Neural crest cell (in vitro differentiated cells): ENCODE measurements at regions not wholly inside any gene's neighbourhood (a gene's known extent, or its start where the extent isn't known, plus 50 kb on each side); places are given as distances from the start of the nearest gene placed in this dataset.

ENCODE experiments used
- DNase-seq: peaks from one replicate; pipeline ENCODE4 v3.0.0; 2021; ENCODE audit warnings: low read depth, mixed read lengths, low spot score
- H3K27ac Mint-ChIP-seq: one replicate; pipeline ENCODE4 v1.8.0; 2021; ENCODE audit warnings: mild to moderate bottlenecking, mixed read lengths; ENCODE audit not compliant: unreplicated experiment
- H3K27me3 Mint-ChIP-seq: 2 replicates; pipeline ENCODE4 v1.8.0; 2021; ENCODE audit warnings: low read depth, mild to moderate bottlenecking, mixed read lengths
- H3K36me3 Mint-ChIP-seq: 2 replicates; pipeline ENCODE4 v1.8.0; 2021; ENCODE audit warnings: low read depth, mild to moderate bottlenecking, mixed read lengths
- H3K4me1 Mint-ChIP-seq: 2 replicates; pipeline ENCODE4 v1.8.0; 2021; ENCODE audit warnings: mixed read lengths
- H3K4me3 Mint-ChIP-seq: one replicate; pipeline ENCODE4 v1.8.0; 2021; ENCODE audit warnings: mild to moderate bottlenecking, mixed read lengths
- H3K9me3 Mint-ChIP-seq: 2 replicates; pipeline ENCODE4 v1.8.0; 2021; ENCODE audit warnings: mixed read lengths
- CTCF ChIP-seq: fragments of 200-600 bp; sonication (generic); conservative IDR thresholded peaks from 2 replicates; pipeline ENCODE4 v1.5.0; 2021; ENCODE audit warnings: antibody characterized with exemption, mild to moderate bottlenecking

- Mint-ChIP-seq H3K9me3 (no peaks in the 10 kb centered on the region), H3K4me3 (no peak overlapping the region), H3K27ac (no peak overlapping the region), H3K36me3 (no peaks in the 10 kb centered on the region), H3K4me1 (peaks cover 11% of the 10 kb centered on the region), H3K27me3 (no peaks in the 10 kb centered on the region)
- no peak for TF ChIP-seq CTCF
- no peak for DNase-seq
These were observed 298.7 kb upstream of the TENM3 start for GRCh38 chr4:181944527-181944926.

DNA sequence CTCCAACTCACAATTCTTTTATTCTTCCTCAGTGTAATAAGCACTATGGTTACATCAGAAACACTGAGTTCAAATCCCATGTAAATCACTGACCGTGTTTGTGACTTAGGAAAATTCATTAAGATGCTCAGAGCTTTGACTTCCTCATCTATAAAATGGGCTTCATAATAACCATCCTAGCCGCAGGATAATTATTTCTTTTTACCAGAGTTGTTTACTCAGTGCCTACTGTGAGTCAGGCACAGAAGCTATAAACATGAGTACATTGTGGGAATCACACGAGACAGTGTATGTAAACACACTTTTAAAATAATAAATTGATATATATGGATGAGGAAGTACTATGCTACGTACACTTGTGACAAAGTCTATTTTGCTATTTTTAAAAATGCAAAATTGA, 296.3 kb upstream of the TENM3 start:
- Mint-ChIP-seq H3K4me3 (no peak overlapping the region), H3K27me3 (no peaks in the 10 kb centered on the region), H3K9me3 (no peaks in the 10 kb centered on the region), H3K4me1 (no peaks in the 10 kb centered on the region), H3K36me3 (no peaks in the 10 kb centered on the region), H3K27ac (no peak overlapping the region)
- no peak for DNase-seq
- TF ChIP-seq CTCF, result no peak

GRCh38 chr4:181948839-181949382, 294.3 kb upstream of the TENM3 start:
- H3K4me1 Mint-ChIP-seq, result peaks cover 5% of the 10 kb centered on the region
- no peak overlapping the region for H3K27ac Mint-ChIP-seq
- DNase-seq, result no peak
- no peak overlapping the region for H3K4me3 Mint-ChIP-seq
- no peaks in the 10 kb centered on the region for H3K36me3 Mint-ChIP-seq
- no peaks in the 10 kb centered on the region for H3K9me3 Mint-ChIP-seq
- no peak for TF ChIP-seq CTCF
- H3K27me3 Mint-ChIP-seq, result no peaks in the 10 kb centered on the region

DNA sequence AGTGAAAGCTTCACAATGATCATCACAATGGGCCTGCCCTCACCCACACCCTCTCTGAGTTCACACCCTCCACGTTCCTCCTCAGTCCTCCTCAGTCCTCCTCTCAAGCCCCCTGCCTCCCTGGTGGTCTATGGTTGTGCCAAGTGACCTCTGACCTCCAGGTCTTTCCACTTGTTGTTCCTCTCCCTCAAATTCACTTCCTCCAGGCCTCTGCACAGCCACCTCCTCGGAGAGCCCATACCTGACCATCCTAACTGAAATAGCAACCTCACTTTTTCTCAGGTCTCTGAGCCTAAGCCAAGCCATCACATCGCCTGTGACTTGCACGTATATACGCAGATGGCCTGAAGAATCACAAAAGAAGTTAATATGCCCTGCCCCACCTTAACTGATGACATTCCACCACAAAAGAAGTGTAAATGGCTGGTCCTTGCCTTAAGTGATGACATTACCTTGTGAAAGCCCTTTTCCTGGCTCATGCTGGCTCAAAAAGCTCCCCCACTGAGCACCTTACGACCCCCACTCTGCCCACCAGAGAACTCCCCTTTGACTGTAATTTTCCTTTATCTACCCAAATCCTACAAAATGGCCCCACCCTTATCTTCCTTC, 293.4 kb upstream of the TENM3 start:
- TF ChIP-seq CTCF, result no peak
- no peak for DNase-seq

DNA sequence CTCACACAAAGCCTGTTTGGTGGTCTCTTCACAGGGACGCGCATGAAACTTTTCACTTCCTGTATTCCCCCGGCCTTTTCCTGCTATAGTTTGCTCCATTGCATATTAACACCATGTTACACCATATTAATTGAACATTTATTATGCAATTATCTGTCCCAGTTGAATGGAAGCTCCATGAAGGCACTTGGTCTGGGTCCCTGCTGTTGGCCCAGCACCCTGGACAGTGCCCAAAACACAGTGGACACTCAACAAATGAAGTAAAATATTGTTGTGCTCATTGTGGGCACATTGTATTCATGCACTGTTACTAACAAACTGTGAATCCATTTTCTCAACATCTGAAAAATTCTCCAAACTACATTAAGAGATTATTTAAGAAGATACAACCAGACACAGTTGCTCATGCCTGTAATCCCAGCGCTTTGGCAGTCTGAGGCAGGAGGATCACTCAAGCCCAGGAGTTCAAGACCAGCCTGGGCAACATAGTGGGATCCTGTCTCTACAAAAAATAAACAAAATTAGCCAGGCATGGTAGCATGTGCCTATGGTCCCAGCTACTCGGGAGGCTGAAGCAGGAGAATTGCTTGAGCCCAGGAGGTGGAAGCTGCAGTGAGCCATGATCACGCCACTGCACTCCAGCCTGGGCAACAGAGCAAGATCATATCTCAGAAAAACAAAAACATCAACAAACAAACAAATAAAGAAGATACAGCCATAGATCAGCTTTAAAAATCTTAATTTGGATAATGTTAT, 292.7 kb upstream of the TENM3 start:
- no peak for DNase-seq
- Mint-ChIP-seq H3K27ac (no peak overlapping the region), H3K36me3 (no peaks in the 10 kb centered on the region), H3K27me3 (no peaks in the 10 kb centered on the region), H3K4me3 (no peak overlapping the region), H3K4me1 (peaks cover 5% of the 10 kb centered on the region), H3K9me3 (no peaks in the 10 kb centered on the region)
- TF ChIP-seq CTCF, result no peak

More for the DNA sequence above, 293.4 kb upstream of the TENM3 start:
- H3K36me3 Mint-ChIP-seq, result no peaks in the 10 kb centered on the region
- H3K4me3 Mint-ChIP-seq, result no peak overlapping the region
- no peaks in the 10 kb centered on the region for H3K27me3 Mint-ChIP-seq
- no peak overlapping the region for H3K27ac Mint-ChIP-seq
- H3K9me3 Mint-ChIP-seq, result no peaks in the 10 kb centered on the region
- peaks cover 5% of the 10 kb centered on the region for H3K4me1 Mint-ChIP-seq
